HG02943 (cell line): ENCODE measurements at regions not wholly inside any gene's neighbourhood (a gene's known extent, or its start where the extent isn't known, plus 50 kb on each side); places are given as distances from the start of the nearest gene placed in this dataset.

ENCODE experiments used
- ATAC-seq: cut with Tn5 transposase; IDR thresholded peaks from one replicate; pipeline ENCODE4 v1.9.1; 2021; ENCODE audit warnings: mild to moderate bottlenecking, low read depth, moderate library complexity; ENCODE audit not compliant: unreplicated experiment

DNA sequence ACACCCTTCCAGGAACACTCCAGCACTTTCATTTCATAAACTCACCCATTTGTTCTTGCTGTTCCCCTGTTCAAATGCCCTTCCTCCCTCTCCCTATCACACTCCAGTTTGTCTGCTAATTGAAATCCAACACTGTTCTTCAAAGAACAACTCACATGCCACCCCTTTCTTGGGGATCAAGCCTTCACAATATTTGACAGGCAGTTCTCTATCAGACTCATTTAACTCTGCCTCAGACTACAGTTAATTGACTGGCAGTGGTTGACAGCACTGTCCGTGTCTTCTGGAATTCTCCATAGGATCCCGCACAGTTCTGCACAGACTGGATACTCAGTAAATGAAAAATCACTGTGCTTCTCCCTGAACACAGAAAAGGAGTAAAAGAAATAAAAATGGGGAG is 87.8 kb downstream of the PMP22 start:
- no peak for ATAC-seq

DNA sequence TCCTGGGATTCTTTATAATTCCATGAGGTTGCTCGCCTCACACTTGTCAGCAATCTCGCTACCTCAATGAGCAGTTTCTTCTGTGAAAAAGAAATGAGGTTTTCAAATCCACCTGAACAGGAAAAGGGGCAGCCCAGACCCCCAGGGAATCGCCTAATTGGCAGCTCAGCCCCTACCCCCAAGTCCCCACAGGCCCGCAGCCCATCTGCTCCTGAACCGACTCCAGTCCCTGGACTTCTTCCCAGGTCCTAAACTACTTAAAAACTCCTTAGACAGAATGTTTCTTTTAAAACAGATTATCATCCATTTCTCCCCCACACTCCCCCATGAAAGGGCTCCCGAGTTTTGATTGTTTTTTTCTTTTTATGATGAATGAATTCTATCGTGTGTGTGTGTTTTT is 89.8 kb downstream of the PMP22 start:
- no peak for ATAC-seq

DNA sequence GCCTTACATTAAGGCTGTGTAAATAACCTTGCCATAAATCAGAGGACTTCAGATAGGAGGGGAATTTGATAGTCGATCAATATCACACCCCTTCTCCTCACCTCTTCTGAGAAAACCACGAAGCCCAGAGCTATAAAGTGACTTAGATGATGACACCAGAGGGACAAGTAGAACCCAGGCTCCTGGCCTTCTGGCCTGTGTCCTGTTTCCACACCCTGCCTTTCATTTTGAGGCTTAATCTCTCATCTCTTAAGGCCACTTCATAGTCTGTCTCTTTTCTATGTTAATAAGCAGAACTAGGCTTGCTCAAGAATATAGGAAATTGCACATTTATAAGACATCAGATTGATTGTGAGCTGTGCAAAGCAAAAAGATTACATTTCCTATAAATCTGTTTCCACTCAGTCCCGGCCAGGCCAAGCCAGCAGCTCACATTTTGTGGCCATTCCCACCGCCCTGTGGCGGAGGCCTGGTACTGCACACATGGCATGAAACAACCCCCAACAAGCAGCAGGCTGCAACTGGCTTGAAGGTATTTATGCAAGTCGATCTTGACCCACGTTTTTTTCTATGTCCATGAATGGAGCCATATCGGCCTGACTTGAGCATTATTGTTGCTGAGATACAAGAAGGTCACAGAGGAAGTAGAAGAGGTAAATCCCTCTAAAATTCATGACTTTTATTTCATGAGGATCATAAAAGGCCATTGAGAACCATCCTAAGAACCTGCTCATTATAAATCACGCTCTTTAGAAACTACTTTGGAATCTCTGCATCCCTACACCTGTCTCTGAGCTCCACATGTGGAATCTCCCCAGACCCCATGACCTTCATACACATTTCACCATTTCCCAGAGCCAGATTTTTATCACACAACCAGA is 93.7 kb downstream of the PMP22 start:
- ATAC-seq: no peak

GRCh38 chr17:15169676-15170075 is 95.5 kb downstream of the PMP22 start:
- ATAC-seq: no peak

DNA sequence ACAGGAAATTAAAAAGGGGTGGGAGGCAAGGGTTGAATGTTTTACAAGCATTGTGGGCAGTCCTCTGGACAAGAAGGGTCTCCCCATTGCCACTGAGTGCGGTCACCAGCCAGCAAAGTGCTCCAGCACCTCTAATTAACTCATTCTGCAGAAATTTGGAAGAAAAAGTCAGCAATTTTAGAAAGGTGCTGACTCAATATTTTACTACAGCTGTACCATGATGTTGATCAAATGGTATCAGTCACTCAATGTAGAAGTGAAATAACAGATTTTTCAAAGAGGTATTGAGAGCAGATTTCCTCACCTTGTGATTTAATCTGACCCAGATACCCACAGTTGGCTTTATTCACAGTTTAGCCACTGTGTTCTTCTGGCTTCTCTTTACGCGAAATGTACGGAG is 96.7 kb downstream of the PMP22 start:
- no peak for ATAC-seq

DNA sequence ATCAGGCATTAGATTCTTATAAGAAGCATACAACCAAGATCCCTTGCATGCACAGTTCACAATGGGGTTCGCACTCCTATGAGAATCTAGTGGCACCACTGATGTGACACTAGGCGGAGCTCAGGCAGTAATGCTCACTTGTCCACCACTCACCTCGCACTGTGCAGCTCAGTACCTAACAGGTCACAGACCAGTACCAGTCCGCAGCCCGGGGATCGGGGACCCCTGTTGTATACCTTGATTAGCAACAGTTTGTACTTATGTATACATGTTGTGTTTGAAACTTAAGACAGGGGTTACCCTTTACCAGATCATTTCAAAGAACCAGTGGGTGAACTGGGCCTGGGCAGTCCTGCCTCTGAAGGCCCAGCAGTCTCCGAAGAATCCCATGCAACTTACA is 103.7 kb downstream of the PMP22 start:
- no peak for ATAC-seq

GRCh38 chr17:15157051-15157450 is 108.1 kb downstream of the PMP22 start:
- ATAC-seq: no peak

- ATAC-seq: no peak
These were observed 110.5 kb downstream of the PMP22 start for GRCh38 chr17:15154618-15155017.

GRCh38 chr17:15145621-15146020 is 119.5 kb downstream of the PMP22 start:
- ATAC-seq: no peak

DNA sequence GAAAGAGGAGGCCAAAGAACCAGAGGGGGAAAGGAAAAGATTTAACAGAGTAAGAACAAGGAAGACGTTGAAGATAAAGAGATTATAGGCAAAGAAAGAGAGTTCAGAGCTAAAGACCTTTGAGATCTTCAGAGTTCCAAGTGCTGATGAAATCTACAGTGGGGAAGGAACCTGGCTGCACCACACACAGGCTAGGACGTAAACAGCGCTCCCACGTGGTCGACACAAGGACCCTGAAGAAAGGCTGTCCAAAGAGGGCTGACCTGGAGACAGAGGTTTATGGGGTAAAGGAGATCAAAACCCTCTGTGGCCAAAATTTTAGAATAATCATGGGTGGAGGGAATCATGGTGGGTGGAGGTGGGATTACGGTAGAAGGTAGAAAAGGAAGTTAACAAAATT is 121.6 kb downstream of the PMP22 start:
- ATAC-seq: no peak

- no peak for ATAC-seq
These were observed 130.8 kb downstream of the PMP22 start for GRCh38 chr17:15134363-15134762.

DNA sequence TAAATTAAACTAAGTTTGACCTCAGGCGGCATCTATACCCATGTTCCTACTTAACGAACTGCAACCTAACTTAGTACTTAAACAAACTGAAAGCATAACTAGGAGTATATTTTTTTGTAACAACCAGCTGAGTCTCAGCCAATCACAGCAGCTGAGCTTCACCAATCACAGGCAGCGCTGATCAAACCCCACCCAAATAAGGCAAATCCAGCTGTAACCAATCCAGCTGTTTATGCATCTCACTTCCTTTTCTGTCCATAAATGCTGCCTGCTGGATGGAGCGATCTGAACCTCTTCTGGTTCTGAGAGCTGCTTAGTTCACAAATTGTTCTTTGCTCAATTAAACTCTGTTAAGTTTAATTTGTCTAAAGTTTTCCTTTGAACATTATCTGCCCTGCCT is 131.3 kb downstream of the PMP22 start:
- no peak for ATAC-seq

DNA sequence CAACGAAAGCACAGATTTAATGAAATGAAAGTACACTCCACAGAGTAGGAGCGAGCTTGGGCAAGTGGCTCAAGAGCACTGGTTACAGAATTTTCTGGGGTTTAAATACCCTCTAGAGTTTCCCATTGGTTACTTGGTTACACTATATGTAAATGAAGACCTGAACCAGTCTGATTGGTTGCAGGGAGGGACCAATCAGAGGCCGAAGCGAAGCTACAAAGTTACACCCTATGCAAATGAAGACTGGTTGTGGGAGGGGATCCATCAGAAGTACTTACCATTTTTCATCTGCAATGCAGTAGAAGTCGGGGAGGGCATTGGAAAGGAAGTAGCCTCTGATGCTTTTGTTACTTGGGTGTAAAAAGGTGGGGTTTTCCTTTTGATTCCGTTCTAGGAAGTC is 132.0 kb downstream of the PMP22 start:
- no peak for ATAC-seq

- no peak for ATAC-seq
These were observed 134.7 kb downstream of the PMP22 start for GRCh38 chr17:15130426-15130825.

GRCh38 chr17:15129986-15130385 is 135.1 kb downstream of the PMP22 start:
- ATAC-seq: no peak

DNA sequence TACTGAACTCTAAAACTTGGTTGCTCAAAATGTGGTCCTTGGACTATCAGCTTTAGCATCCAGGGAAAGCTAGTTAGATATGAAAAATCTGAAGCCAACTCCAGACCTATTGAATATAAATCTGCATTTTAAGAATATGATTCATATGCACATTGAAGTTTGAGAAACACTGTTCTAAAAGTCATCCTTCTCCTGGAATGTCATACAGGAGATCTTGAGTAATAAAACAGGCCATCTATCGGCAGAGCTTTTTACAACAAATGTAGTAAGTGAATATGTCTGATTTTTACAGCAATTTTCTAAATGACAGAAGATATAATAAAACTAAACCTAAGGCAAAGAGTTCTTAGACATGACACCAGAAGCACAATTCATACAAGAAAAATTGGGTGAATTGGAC is 140.4 kb downstream of the PMP22 start:
- ATAC-seq: no peak

DNA sequence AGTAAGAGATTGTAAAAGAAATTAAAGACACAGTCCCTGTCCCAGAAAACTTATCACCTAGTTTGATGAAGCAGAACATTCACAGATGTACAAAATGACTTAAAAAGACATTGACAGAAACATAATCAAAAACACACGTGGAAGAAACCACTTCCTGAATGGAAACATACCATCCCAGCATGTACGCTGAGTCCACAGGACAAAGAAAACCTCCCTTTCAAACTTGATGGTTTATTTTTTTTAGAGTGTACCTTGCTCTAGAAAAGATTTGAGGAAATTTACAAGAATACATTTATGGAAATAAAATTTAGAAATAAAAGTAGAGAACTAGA is 140.9 kb downstream of the PMP22 start:
- no peak for ATAC-seq

- ATAC-seq: no peak
These were observed 141.4 kb downstream of the PMP22 start for GRCh38 chr17:15123593-15124263.

DNA sequence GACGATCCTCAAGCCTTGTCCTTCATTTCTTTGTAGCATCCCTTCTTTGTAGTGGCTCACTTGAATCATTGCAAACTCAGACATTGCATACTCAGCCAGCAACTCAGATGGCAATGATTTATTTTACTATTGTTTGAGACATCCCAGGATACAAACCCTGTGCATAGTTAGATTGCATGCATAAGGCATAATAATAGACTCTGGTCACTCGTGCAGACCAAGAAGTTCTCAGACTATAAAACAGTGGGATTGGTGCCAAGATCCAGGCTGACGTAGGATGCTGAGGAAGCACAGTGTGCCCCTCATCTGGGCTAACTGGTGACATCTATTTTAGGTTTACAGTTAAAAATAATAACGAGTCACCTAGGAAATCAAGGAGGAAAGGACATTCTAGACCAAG is 142.3 kb downstream of the PMP22 start:
- ATAC-seq: no peak

DNA sequence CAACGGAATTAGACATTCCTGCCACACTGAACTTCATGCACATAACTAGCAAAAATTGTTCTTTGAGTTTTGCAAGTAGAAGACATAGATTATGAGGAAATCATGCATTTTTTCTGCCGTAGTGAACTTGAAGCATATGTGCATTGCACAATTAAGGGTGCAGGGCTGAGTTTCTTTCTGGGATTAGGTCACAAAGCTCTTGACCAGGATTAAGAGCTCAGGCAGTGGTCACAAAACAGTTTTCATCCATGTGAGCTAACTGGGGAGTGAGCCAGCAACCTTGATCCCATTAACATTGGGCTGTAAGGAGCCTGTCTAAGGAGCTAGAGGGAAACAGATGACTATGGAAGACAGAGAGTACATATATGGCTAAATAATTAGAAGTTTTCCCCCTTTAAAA is 143.7 kb downstream of the PMP22 start:
- no peak for ATAC-seq

DNA sequence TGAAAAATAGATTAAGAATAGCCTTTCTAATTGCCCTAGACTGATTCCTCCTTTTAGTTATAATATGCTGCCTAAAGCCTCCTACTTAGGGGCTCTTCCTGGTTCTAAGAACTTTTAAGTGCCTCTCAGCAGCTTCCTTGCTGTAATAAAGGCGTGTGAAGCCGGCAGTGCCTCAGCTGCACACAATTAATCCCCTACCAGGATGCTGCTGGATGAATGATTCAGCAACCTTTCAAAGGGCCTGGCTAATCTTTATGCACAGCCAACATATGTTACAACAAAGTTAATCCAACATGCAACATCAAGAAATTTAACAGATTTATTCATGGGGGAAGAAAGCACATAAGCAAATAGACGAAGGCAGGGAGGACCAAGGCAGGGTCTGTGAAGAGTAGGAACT is 145.2 kb downstream of the PMP22 start:
- no peak for ATAC-seq

DNA sequence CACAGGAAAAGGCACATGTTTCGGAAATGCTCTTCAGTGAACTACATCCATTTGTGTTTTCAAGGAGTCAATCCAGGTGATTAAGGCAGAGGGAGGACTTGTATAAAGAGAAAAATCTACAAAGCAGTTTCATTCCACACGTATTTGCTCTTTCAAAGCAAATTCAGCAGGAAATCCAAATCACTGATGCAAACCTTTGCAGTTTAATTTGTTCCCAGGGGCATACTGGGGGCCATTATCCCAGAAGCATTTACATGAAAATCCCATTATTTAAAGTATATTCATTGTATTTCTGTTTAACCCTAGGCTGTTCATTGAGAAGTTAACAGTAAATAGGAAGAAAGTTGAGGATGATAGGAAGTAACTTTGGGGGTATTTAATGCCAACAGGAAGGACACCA is 147.9 kb downstream of the PMP22 start:
- no peak for ATAC-seq
